GM12878 (cell line): ENCODE measurements at regions not wholly inside any gene's neighbourhood (a gene's known extent, or its start where the extent isn't known, plus 50 kb on each side); places are given as distances from the start of the nearest gene placed in this dataset.

Experiments
- ATAC-seq: fragments of 200-7000 bp; cut with Tn5 transposase; 3 replicates; pipeline ENCODE4 v1.9.1; 2020; ENCODE audit warnings: mild to moderate bottlenecking, moderate library complexity
- BruUV-seq: library from RNA; stranded (reverse); fragments of 400-500 nt; replicated peaks from 2 replicates; lab custom pipeline; 2021; lab: Mats Ljungman, UMichigan
- CTCF ChIA-PET: fragments of 300-600 bp; sonication (Branson Sonifier 250); formaldehyde crosslinking; extraction: SDS; loops from one replicate; lab custom pipeline; 2021; ENCODE audit warnings: inconsistent platforms; lab: Yijun Ruan, JAX
- POLR2A ChIA-PET: fragments of 350-600 bp; formaldehyde crosslinking; extraction: SDS; loops from one replicate; lab custom pipeline; 2021; ENCODE audit warnings: inconsistent platforms; lab: Charles Lee
- RAD21 ChIA-PET: fragments of 300-600 bp; sonication (Branson Sonifier 250); formaldehyde crosslinking; loops from one replicate; lab custom pipeline; 2023; ENCODE audit warnings: antibody characterized with exemption; ENCODE audit not compliant: unreplicated experiment; lab: Charles Lee
- SMC1A ChIA-PET: fragments of 300-600 bp; sonication (Branson Sonifier 250); formaldehyde crosslinking; loops from one replicate; lab custom pipeline; 2023; ENCODE audit not compliant: unreplicated experiment, uncharacterized antibody; lab: Charles Lee
- DNase-seq: peaks from one replicate; pipeline ENCODE4 v3.0.0-alpha.2; 2011; ENCODE audit warnings: low read depth, low spot score
- FAIRE-seq: peaks from 3 replicates; lab custom pipeline; 2011; peaks lifted over from hg19 to GRCh38; lab: Jason Lieb, UNC
- H2AFZ ChIP-seq: 2 replicates; pipeline ENCODE4 v1.6.0; 2011; ENCODE audit warnings: low read depth, low read length, control low read depth; ENCODE audit not compliant: control insufficient read depth
- H3K27ac ChIP-seq: 2 replicates; pipeline ENCODE4 v1.5.1; 2011; ENCODE audit warnings: control low read depth; ENCODE audit not compliant: control insufficient read depth, insufficient read depth
- H3K27me3 ChIP-seq, 2 experiments: replicated peaks in 1 of 2; 2 replicates each; pipeline versions ENCODE4 v1.6.0 to v1.6.1; 2011; ENCODE audit warnings: low read length in 1 of 2; ENCODE audit not compliant: control insufficient read depth in 2 of 2, insufficient read depth in 2 of 2
- H3K36me3 ChIP-seq, 2 experiments: 2 replicates each; pipeline ENCODE4 v1.5.1; 2011; ENCODE audit warnings: low read length in 1 of 2; ENCODE audit not compliant: control insufficient read depth in 2 of 2, insufficient read depth in 2 of 2
- H3K4me1 ChIP-seq: 2 replicates; pipeline ENCODE4 v1.6.1; 2011; ENCODE audit warnings: mild to moderate bottlenecking, low read length, moderate library complexity, mixed read lengths; ENCODE audit not compliant: control insufficient read depth, insufficient read depth
- H3K4me2 ChIP-seq: 2 replicates; pipeline ENCODE4 v1.6.0; 2011; ENCODE audit warnings: control low read depth; ENCODE audit not compliant: control insufficient read depth, insufficient read depth
- H3K4me3 ChIP-seq: fragments of 200-600 bp; sonication (generic); 2 replicates; pipeline ENCODE4 v1.5.1; 2016
- H3K79me2 ChIP-seq: 2 replicates; pipeline ENCODE4 v1.6.0; 2011; ENCODE audit warnings: low read length; ENCODE audit not compliant: control insufficient read depth, insufficient read depth
- H3K9ac ChIP-seq: 2 replicates; pipeline ENCODE4 v1.8.0; 2011; ENCODE audit warnings: low read length, control low read depth, mixed read lengths; ENCODE audit not compliant: control insufficient read depth, insufficient read depth
- H3K9me3 ChIP-seq: replicated peaks from 3 replicates; pipeline ENCODE4 v1.5.1; 2011; ENCODE audit warnings: mild to moderate bottlenecking, low read length; ENCODE audit not compliant: control insufficient read depth, insufficient read depth
- H4K20me1 ChIP-seq: 2 replicates; pipeline ENCODE4 v1.6.0; 2011; ENCODE audit not compliant: control insufficient read depth, insufficient read depth
- ATF7 ChIP-seq: fragments of 450-650 bp; IDR thresholded peaks from 2 replicates; pipeline ENCODE4 v1.6.1; 2016; ENCODE audit warnings: low read depth, mild to moderate bottlenecking
- CREB1 ChIP-seq: IDR thresholded peaks from 2 replicates; pipeline ENCODE4 v1.6.1; 2012; ENCODE audit warnings: low read depth, mild to moderate bottlenecking, inconsistent platforms
- E2F8 ChIP-seq: fragments of 450-650 bp; IDR thresholded peaks from 2 replicates; pipeline ENCODE4 v1.6.1; 2018; ENCODE audit warnings: mild to moderate bottlenecking, low read depth, moderate library complexity; ENCODE audit not compliant: partially characterized antibody
- IRF3 ChIP-seq: fragments of 450-650 bp; IDR thresholded peaks from 2 replicates; pipeline ENCODE4 v1.6.1; 2014; ENCODE audit warnings: mild to moderate bottlenecking
- JUNB ChIP-seq: IDR thresholded peaks from 2 replicates; pipeline ENCODE4 v1.6.1; 2016; ENCODE audit warnings: antibody characterized with exemption, mild to moderate bottlenecking
- MEF2A ChIP-seq: IDR thresholded peaks from 2 replicates; pipeline ENCODE4 v1.6.1; 2011; ENCODE audit warnings: low read depth, mild to moderate bottlenecking, low read length, moderate library complexity; ENCODE audit not compliant: insufficient read depth
- NFXL1 ChIP-seq: fragments of 450-650 bp; IDR thresholded peaks from 2 replicates; pipeline ENCODE4 v1.6.1; 2017; ENCODE audit warnings: antibody characterized with exemption, mild to moderate bottlenecking, borderline replicate concordance
- POLR2AphosphoS2 ChIP-seq: IDR thresholded peaks from 2 replicates; pipeline ENCODE4 v1.6.1; 2011; ENCODE audit warnings: low read depth, mild to moderate bottlenecking, low read length, improper control_type of control experiment, moderate library complexity
- RFX5 ChIP-seq: IDR thresholded peaks from 2 replicates; pipeline ENCODE4 v1.6.1; 2011; ENCODE audit warnings: low read depth, low read length, improper control_type of control experiment
- SIX5 ChIP-seq: IDR thresholded peaks from 2 replicates; pipeline ENCODE4 v1.6.1; 2011; ENCODE audit warnings: mild to moderate bottlenecking, low read depth, low read length, moderate library complexity; ENCODE audit not compliant: severe bottlenecking
- SP1 ChIP-seq: IDR thresholded peaks from one replicate; pipeline ENCODE4 v1.6.1; 2011; ENCODE audit warnings: low read depth, low read length
- SPI1 ChIP-seq: IDR thresholded peaks from 2 replicates; pipeline ENCODE4 v1.6.1; 2011; ENCODE audit warnings: low read depth, mild to moderate bottlenecking, low read length, moderate library complexity, borderline replicate concordance; ENCODE audit not compliant: insufficient read depth
- TCF7 ChIP-seq: IDR thresholded peaks from 2 replicates; pipeline ENCODE4 v1.6.1; 2014; ENCODE audit warnings: antibody characterized with exemption, borderline replicate concordance
- WRNIP1 ChIP-seq: IDR thresholded peaks from 2 replicates; pipeline ENCODE4 v1.6.1; 2011; ENCODE audit warnings: low read depth, low read length, improper control_type of control experiment, borderline replicate concordance
- ZBTB33 ChIP-seq: fragments of 450-650 bp; IDR thresholded peaks from 2 replicates; pipeline ENCODE4 v1.6.1; 2017; ENCODE audit warnings: mild to moderate bottlenecking
- ZNF207 ChIP-seq: fragments of 450-650 bp; IDR thresholded peaks from 2 replicates; pipeline ENCODE4 v1.6.1; 2014; ENCODE audit warnings: antibody characterized with exemption, mild to moderate bottlenecking, borderline replicate concordance
- WGBS: methylation state at CpG from one replicate; pipeline ENCODE4 v1.1.6; 2016; ENCODE audit warnings: low lambda C conversion rate; ENCODE audit not compliant: insufficient replicate concordance, insufficient coverage; ENCODE audit errors: missing lambda C conversion rate; 5-methylcytosine and 5-hydroxymethylcytosine counted together
- in situ Hi-C: fragments of 300-500 bp; cut with MboI; formaldehyde crosslinking; loops from 9 replicates; pipeline ENCODE4 v1.14.3; 2018; ENCODE audit warnings: mixed read lengths
- intact Hi-C: fragments of 100-400 bp; cut with micrococcal nuclease; formaldehyde crosslinking; loops from one replicate; pipeline ENCODE4 v1.14.2; 2022; ENCODE audit not compliant: unreplicated experiment
- TF ChIP-seq, protein P1 (sequence below): fragments of 450-650 bp; conservative IDR thresholded peaks from 2 replicates; pipeline ENCODE4 v1.6.1; 2017; ENCODE audit warnings: mild to moderate bottlenecking, moderate library complexity

DNA sequence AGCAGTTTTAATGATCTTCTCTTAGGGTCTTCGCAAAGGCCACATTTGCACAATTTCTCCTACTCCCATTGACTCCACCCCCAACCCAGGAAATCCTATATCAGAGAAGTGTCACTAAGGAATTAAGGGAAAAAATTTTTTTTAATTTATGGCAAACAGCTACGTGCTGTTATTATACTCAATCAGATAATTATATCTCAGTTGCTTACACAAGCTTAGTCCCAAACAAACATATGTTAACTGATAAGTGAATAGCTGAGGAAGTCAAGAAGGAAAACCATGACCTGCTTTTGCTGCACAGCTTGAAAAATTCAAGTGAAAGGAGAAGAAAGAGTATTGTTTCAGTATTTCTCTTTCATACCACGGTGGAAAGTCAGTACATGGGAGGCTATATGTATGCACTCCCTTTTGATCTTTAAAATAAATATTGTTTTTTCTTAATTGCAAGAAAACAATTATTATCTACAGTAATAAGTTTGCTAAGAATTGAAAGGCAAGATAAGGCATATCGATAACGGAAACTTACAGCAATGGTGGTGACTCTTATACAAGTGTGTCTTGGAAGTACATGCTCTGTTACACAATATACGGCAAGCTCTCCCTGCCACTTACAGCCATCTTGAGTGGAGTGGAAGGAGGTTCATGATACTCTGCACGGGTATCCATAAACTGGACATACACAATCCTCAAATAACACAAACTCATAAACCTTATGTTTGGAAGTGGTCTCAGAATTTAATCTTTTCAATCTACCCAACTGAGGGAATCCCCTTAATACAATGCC lies 167.9 kb upstream of the FREM1 start:
- no TSS peak for BruUV-seq
- H2AFZ ChIP-seq, result no peak overlapping the region
- H3K4me3 ChIP-seq, result no peak overlapping the region
- intact Hi-C loops (no loop called here), in situ Hi-C loops (no loop called here)
- H3K79me2 ChIP-seq, result no peaks in the 10 kb centered on the region
- TF ChIP-seq NFXL1 (no peak), SIX5 (no peak), POLR2AphosphoS2 (no peak), ATF7 (no peak), TCF7 (no peak), E2F8 (no peak), WRNIP1 (no peak), ZNF207 (no peak), ZBTB33 (no peak), SP1 (no peak), MEF2A (no peak), JUNB (no peak), CREB1 (no peak), SPI1 (no peak), IRF3 (no peak), RFX5 (no peak)
- TF ChIP-seq, protein P1, sequence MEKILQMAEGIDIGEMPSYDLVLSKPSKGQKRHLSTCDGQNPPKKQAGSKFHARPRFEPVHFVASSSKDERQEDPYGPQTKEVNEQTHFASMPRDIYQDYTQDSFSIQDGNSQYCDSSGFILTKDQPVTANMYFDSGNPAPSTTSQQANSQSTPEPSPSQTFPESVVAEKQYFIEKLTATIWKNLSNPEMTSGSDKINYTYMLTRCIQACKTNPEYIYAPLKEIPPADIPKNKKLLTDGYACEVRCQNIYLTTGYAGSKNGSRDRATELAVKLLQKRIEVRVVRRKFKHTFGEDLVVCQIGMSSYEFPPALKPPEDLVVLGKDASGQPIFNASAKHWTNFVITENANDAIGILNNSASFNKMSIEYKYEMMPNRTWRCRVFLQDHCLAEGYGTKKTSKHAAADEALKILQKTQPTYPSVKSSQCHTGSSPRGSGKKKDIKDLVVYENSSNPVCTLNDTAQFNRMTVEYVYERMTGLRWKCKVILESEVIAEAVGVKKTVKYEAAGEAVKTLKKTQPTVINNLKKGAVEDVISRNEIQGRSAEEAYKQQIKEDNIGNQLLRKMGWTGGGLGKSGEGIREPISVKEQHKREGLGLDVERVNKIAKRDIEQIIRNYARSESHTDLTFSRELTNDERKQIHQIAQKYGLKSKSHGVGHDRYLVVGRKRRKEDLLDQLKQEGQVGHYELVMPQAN, result no peak
- H3K36me3 ChIP-seq, result no peaks in the 10 kb centered on the region
- no peaks in the 10 kb centered on the region; a peak in 1 of 4 replicates for H3K27me3 ChIP-seq
- ChIA-PET RAD21 (no interaction called here), SMC1A (no interaction called here), CTCF (no interaction called here), POLR2A (no interaction called here)
- no peak for DNase-seq
- H3K27ac ChIP-seq, result no peak overlapping the region
- WGBS, result 47% methylated on average over 7 of the region's 7 CpGs
- no peaks in the 10 kb centered on the region for H3K4me1 ChIP-seq
- no peak overlapping the region for H3K9ac ChIP-seq
- no peak for FAIRE-seq
- H4K20me1 ChIP-seq, result no peaks in the 10 kb centered on the region
- ATAC-seq, result no peak
- no peaks in the 10 kb centered on the region for H3K9me3 ChIP-seq
- H3K4me2 ChIP-seq, result no peak overlapping the region
